Endothelial cell (in vitro differentiated cells): ENCODE measurements at regions not wholly inside any gene's neighbourhood (a gene's known extent, or its start where the extent isn't known, plus 50 kb on each side); places are given as distances from the start of the nearest gene placed in this dataset.

ENCODE experiments used
- DNase-seq: peaks from one replicate; pipeline ENCODE4 v3.0.0; 2021; ENCODE audit warnings: low spot score
- H3K27ac Mint-ChIP-seq: one replicate; pipeline ENCODE4 v1.8.0; 2021; ENCODE audit warnings: mixed read lengths, inconsistent platforms; ENCODE audit not compliant: unreplicated experiment
- H3K27me3 Mint-ChIP-seq: one replicate; pipeline ENCODE4 v1.8.0; 2021; ENCODE audit warnings: mild to moderate bottlenecking, moderate library complexity, mixed read lengths, inconsistent platforms; ENCODE audit not compliant: unreplicated experiment
- H3K36me3 Mint-ChIP-seq: one replicate; pipeline ENCODE4 v1.8.0; 2021; ENCODE audit warnings: mild to moderate bottlenecking, low read depth, mixed read lengths, inconsistent platforms; ENCODE audit not compliant: unreplicated experiment
- H3K4me1 Mint-ChIP-seq: one replicate; pipeline ENCODE4 v1.8.0; 2021; ENCODE audit warnings: mild to moderate bottlenecking, mixed read lengths, inconsistent platforms; ENCODE audit not compliant: unreplicated experiment
- H3K4me3 Mint-ChIP-seq: one replicate; pipeline ENCODE4 v1.8.0; 2021; ENCODE audit warnings: mild to moderate bottlenecking, mixed read lengths, inconsistent platforms; ENCODE audit not compliant: unreplicated experiment
- H3K9me3 Mint-ChIP-seq: one replicate; pipeline ENCODE4 v1.8.0; 2021; ENCODE audit warnings: mixed read lengths, inconsistent platforms; ENCODE audit not compliant: unreplicated experiment
- CTCF ChIP-seq: fragments of 200-600 bp; sonication (generic); IDR thresholded peaks from one replicate; pipeline ENCODE4 v1.5.0; 2021; ENCODE audit warnings: antibody characterized with exemption; ENCODE audit not compliant: unreplicated experiment

- Mint-ChIP-seq H3K4me1 (no peaks in the 10 kb centered on the region), H3K4me3 (no peak overlapping the region), H3K27me3 (no peaks in the 10 kb centered on the region), H3K9me3 (no peaks in the 10 kb centered on the region), H3K27ac (no peak overlapping the region), H3K36me3 (no peaks in the 10 kb centered on the region)
- TF ChIP-seq CTCF, result no peak
- DNase-seq, result no peak
Observed at GRCh38 chr7:31260851-31261250, 79.7 kb downstream of the NEUROD6 start.

- no peak for DNase-seq
- Mint-ChIP-seq H3K36me3 (no peaks in the 10 kb centered on the region), H3K27me3 (no peaks in the 10 kb centered on the region), H3K9me3 (no peaks in the 10 kb centered on the region), H3K4me3 (no peak overlapping the region), H3K4me1 (no peaks in the 10 kb centered on the region), H3K27ac (no peak overlapping the region)
- no peak for TF ChIP-seq CTCF
Observed at GRCh38 chr7:31258391-31258790, 82.1 kb downstream of the NEUROD6 start.

- Mint-ChIP-seq H3K4me3 (no peak overlapping the region), H3K36me3 (no peaks in the 10 kb centered on the region), H3K27ac (no peak overlapping the region), H3K27me3 (no peaks in the 10 kb centered on the region), H3K4me1 (no peaks in the 10 kb centered on the region), H3K9me3 (no peaks in the 10 kb centered on the region)
- TF ChIP-seq CTCF, result no peak
- DNase-seq, result no peak
Observed at GRCh38 chr7:31256506-31256905, 84.0 kb downstream of the NEUROD6 start.

GRCh38 chr7:31254926-31255325 lies 85.6 kb downstream of the NEUROD6 start:
- DNase-seq, result no peak
- no peaks in the 10 kb centered on the region for H3K4me1 Mint-ChIP-seq
- no peak for TF ChIP-seq CTCF
- H3K27ac Mint-ChIP-seq, result no peak overlapping the region
- no peaks in the 10 kb centered on the region for H3K9me3 Mint-ChIP-seq
- no peak overlapping the region for H3K4me3 Mint-ChIP-seq
- H3K27me3 Mint-ChIP-seq, result no peaks in the 10 kb centered on the region
- no peaks in the 10 kb centered on the region for H3K36me3 Mint-ChIP-seq

- Mint-ChIP-seq H3K27me3 (no peaks in the 10 kb centered on the region), H3K4me3 (no peak overlapping the region), H3K4me1 (no peaks in the 10 kb centered on the region), H3K9me3 (no peaks in the 10 kb centered on the region), H3K27ac (no peak overlapping the region), H3K36me3 (no peaks in the 10 kb centered on the region)
- DNase-seq, result no peak
- no peak for TF ChIP-seq CTCF
Observed at GRCh38 chr7:31253532-31253931, 87.0 kb downstream of the NEUROD6 start.
